Right lobe of liver (tissue), 4 donors: ENCODE measurements at regions not wholly inside any gene's neighbourhood (a gene's known extent, or its start where the extent isn't known, plus 50 kb on each side); places are given as distances from the start of the nearest gene placed in this dataset.

Experiments
- POLR2A ChIP-seq: fragments of 450-650 bp; IDR thresholded peaks from one replicate; pipeline ENCODE4 v1.6.1; 2017; ENCODE audit warnings: antibody characterized with exemption, mild to moderate bottlenecking
- TF ChIP-seq, protein P1 (sequence below), 4 donors: fragments of 200-600 bp in 3 of 4; fragments of 450-650 bp in 1 of 4; IDR thresholded peaks; one replicate each; pipeline versions ENCODE4 v1.5.1 to v1.8.0; 2016 to 2022; ENCODE audit warnings: antibody characterized with exemption in 4 of 4, mild to moderate bottlenecking in 2 of 4
- donor health status: DM: no; HTN: no; CAD: no.
- donor health status: DM: no; HTN: no; CAD: no.
- donor health status: DM: no; HTN: yes; CAD: no.

DNA sequence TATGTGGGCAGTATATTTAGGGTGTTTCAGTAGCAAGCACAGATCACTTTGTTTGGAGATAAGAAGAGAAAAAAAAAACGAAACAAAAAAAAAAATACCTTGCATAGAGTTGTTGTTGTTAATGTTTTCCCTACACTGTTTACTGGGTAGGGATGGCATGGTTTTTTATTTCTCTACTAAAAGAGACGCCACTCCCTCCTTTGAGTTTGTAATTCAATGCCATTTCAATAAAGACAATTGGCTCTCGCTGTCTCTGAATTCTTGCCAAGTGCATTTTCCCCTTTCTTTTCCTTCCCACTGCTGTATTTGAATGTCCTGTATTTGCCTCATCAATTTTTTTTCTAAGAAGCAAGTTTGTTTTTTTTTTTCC, 213.9 kb upstream of the UBASH3B start:
- TF ChIP-seq POLR2A, result no peak
- TF ChIP-seq, protein P1, sequence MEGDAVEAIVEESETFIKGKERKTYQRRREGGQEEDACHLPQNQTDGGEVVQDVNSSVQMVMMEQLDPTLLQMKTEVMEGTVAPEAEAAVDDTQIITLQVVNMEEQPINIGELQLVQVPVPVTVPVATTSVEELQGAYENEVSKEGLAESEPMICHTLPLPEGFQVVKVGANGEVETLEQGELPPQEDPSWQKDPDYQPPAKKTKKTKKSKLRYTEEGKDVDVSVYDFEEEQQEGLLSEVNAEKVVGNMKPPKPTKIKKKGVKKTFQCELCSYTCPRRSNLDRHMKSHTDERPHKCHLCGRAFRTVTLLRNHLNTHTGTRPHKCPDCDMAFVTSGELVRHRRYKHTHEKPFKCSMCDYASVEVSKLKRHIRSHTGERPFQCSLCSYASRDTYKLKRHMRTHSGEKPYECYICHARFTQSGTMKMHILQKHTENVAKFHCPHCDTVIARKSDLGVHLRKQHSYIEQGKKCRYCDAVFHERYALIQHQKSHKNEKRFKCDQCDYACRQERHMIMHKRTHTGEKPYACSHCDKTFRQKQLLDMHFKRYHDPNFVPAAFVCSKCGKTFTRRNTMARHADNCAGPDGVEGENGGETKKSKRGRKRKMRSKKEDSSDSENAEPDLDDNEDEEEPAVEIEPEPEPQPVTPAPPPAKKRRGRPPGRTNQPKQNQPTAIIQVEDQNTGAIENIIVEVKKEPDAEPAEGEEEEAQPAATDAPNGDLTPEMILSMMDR (IDR thresholded peaks at IDR 0.05), result no peak
